B cell (primary cell): ENCODE measurements at regions not wholly inside any gene's neighbourhood (a gene's known extent, or its start where the extent isn't known, plus 50 kb on each side); places are given as distances from the start of the nearest gene placed in this dataset.
"Not testable (repeated sequence)": the region's sequence is repeated elsewhere in the genome, so short reads cannot be mapped to it uniquely, and the experiment has no call there.

ENCODE experiments used
- ATAC-seq: fragments of 200-7000 bp; cut with Tn5 transposase; one replicate; pipeline ENCODE4 v1.10.0; 2021; ENCODE audit warnings: low read depth, mild to moderate bottlenecking, moderate number of reproducible peaks, moderate library complexity
- CTCF ChIA-PET: fragments of 350-600 bp; sonication (Branson Sonifier 250); formaldehyde crosslinking; loops from one replicate; lab custom pipeline; 2021; ENCODE audit warnings: antibody characterized with exemption, inconsistent platforms; lab: Charles Lee
- POLR2A ChIA-PET: fragments of 350-600 bp; sonication (Branson Sonifier 250); formaldehyde crosslinking; loops from one replicate; lab custom pipeline; 2021; ENCODE audit warnings: antibody characterized with exemption; lab: Charles Lee
- DNase-seq: peaks from one replicate; pipeline ENCODE4 v3.0.0; 2013
- H2AFZ ChIP-seq: 2 replicates; pipeline ENCODE4 v1.6.1; 2012; ENCODE audit warnings: mild to moderate bottlenecking, low read depth, low read length; ENCODE audit not compliant: insufficient read depth, poor library complexity, severe bottlenecking
- H3K27ac ChIP-seq, 2 donors: 1 replicate in 1 of 2; 2 replicates in 1 of 2; pipeline ENCODE4 v1.5.1; 2012 to 2013; ENCODE audit warnings: low read length in 2 of 2, mild to moderate bottlenecking in 2 of 2, moderate library complexity in 1 of 2
- H3K27me3 ChIP-seq, 4 experiments: fragments of 200-600 bp in 1 of 4; sonication (generic) in 1 of 4; replicated peaks in 1 of 4; 1 replicate in 2 of 4; 2 replicates in 2 of 4; pipeline versions ENCODE4 v1.6.1 to v1.7.0; 2013 to 2016; ENCODE audit warnings: low read length in 3 of 4, mild to moderate bottlenecking in 2 of 4, mixed read lengths in 1 of 4, moderate library complexity in 1 of 4; ENCODE audit not compliant: insufficient read depth in 4 of 4, control insufficient read depth in 3 of 4; ENCODE audit errors: control extremely low read depth in 1 of 4
- H3K36me3 ChIP-seq, 2 experiments: replicated peaks in 1 of 2; 1 replicate in 1 of 2; 2 replicates in 1 of 2; pipeline versions ENCODE4 v1.6.1 to v1.7.1; 2013; ENCODE audit warnings: low read length in 1 of 2; ENCODE audit not compliant: insufficient read depth in 2 of 2, control insufficient read depth in 1 of 2; ENCODE audit errors: control extremely low read depth in 1 of 2, extremely low read depth in 1 of 2
- H3K4me1 ChIP-seq, 2 donors: fragments of 200-600 bp in 1 of 2; sonication (generic) in 1 of 2; 1 replicate in 1 of 2; 2 replicates in 1 of 2; pipeline versions ENCODE4 v1.5.1 to v1.6.1; 2013 to 2017; ENCODE audit warnings: low read length in 2 of 2; ENCODE audit not compliant: control insufficient read depth in 2 of 2, insufficient read depth in 2 of 2
- H3K4me2 ChIP-seq: replicated peaks from 2 replicates; pipeline ENCODE3; 2012; ENCODE audit warnings: mild to moderate bottlenecking, low read depth, low read length; ENCODE audit not compliant: poor library complexity, severe bottlenecking
- H3K4me3 ChIP-seq, 5 experiments: fragments of 200-600 bp in 1 of 5; sonication (generic) in 1 of 5; 1 replicate in 3 of 5; 2 replicates in 2 of 5; pipeline versions ENCODE4 v1.5.1 to v1.7.0; 2011 to 2016; ENCODE audit warnings: low read length in 4 of 5, mild to moderate bottlenecking in 4 of 5, low read depth in 2 of 5, control low read depth in 1 of 5, moderate library complexity in 1 of 5; ENCODE audit not compliant: insufficient read depth in 1 of 5; ENCODE audit errors: control extremely low read depth in 1 of 5, extremely low read depth in 1 of 5
- H3K79me2 ChIP-seq: fragments of 200-600 bp; sonication (generic); one replicate; pipeline ENCODE4 v1.6.0; 2016; ENCODE audit warnings: low read length; ENCODE audit not compliant: control insufficient read depth, insufficient read depth
- H3K9ac ChIP-seq: fragments of 200-600 bp; sonication (generic); 2 replicates; pipeline ENCODE4 v1.6.1; 2017; ENCODE audit warnings: mild to moderate bottlenecking, low read length, moderate library complexity
- H3K9me3 ChIP-seq, 3 donors: one replicate each; pipeline versions ENCODE4 v1.6.1 to v1.7.1; 2013; ENCODE audit warnings: low read length in 2 of 3; ENCODE audit not compliant: control insufficient read depth in 2 of 3, insufficient read depth in 1 of 3; ENCODE audit errors: control extremely low read depth in 1 of 3
- H4K20me1 ChIP-seq: 2 replicates; pipeline ENCODE4 v1.6.0; 2012; ENCODE audit warnings: mild to moderate bottlenecking, low read length; ENCODE audit not compliant: insufficient read depth, control insufficient read depth, poor library complexity, severe bottlenecking
- H3K27ac Mint-ChIP-seq: one replicate; pipeline ENCODE4 v1.8.0; 2021; ENCODE audit warnings: mixed read lengths
- H3K27me3 Mint-ChIP-seq: one replicate; pipeline ENCODE4 v1.8.0; 2021; ENCODE audit warnings: mixed read lengths
- H3K4me1 Mint-ChIP-seq: one replicate; pipeline ENCODE4 v1.8.0; 2021; ENCODE audit warnings: mixed read lengths
- H3K4me3 Mint-ChIP-seq: one replicate; pipeline ENCODE4 v1.8.0; 2021; ENCODE audit warnings: mixed read lengths
- H3K9me3 Mint-ChIP-seq: one replicate; pipeline ENCODE4 v1.8.0; 2022; ENCODE audit warnings: mixed read lengths; ENCODE audit not compliant: insufficient read depth
- WGBS: methylation state at CpG from one replicate; pipeline ENCODE4 v1.1.5; 2013; ENCODE audit warnings: missing lambda C conversion rate; ENCODE audit not compliant: insufficient coverage; 5-methylcytosine and 5-hydroxymethylcytosine counted together
- intact Hi-C: fragments of 100-400 bp; cut with micrococcal nuclease; formaldehyde crosslinking; loops from one replicate; pipeline ENCODE4 v1.10.0; 2022

DNA sequence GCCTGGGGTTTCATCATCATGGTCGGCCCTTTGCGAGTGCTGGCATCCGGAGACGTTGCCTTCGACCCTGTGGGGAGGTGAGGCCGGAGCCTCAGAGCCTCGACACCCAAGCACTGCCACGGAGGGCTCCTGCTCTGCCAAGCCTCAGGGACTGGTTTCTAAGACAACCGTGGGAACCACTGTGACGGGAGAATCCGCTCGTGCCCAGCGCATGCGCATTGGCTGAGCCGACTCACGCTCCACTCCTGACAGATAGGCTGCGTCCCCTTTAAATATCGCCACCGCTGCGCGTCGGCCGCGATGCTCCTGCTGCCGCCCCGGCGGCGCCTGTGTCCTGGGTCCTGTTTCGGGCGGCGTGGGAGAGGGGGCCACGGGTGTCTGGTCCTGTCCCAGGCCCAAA lies 690.6 kb upstream of the TPTE start:
- H3K79me2 ChIP-seq, H3K27me3 Mint-ChIP-seq, H3K4me3 ChIP-seq, H2AFZ ChIP-seq, H3K9ac ChIP-seq, H4K20me1 ChIP-seq, DNase-seq, H3K4me1 Mint-ChIP-seq, H3K9me3 ChIP-seq, H3K4me1 ChIP-seq, H3K4me2 ChIP-seq, H3K27me3 ChIP-seq, CTCF ChIA-PET, H3K27ac Mint-ChIP-seq, ATAC-seq, H3K9me3 Mint-ChIP-seq, H3K36me3 ChIP-seq, H3K27ac ChIP-seq, POLR2A ChIA-PET, H3K4me3 Mint-ChIP-seq, intact Hi-C loops: not testable (repeated sequence)
- whole genome bisulfite sequencing, result no CpG with 5 or more reads among the region's 32 CpGs

DNA sequence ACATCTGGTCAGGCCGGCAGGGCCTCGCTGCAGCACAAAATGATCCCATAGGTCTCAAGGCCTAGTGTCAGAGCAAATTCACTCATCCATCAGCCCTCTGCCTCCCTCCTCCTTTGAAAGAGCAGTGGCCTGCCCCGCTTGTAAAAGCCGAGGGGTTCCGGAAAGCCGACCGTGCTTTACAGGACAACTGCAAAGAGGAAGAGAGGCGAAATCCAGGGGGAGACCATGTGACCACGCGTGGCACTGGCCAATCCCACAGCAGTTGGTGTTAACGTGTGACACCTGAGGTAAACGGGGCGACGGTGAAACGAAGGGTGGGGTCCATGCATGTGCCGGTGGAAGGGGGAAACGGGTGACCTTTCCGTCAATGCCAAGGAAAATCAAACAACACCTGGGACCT lies 688.6 kb upstream of the TPTE start:
- POLR2A ChIA-PET, H3K4me2 ChIP-seq: not testable (repeated sequence)

DNA sequence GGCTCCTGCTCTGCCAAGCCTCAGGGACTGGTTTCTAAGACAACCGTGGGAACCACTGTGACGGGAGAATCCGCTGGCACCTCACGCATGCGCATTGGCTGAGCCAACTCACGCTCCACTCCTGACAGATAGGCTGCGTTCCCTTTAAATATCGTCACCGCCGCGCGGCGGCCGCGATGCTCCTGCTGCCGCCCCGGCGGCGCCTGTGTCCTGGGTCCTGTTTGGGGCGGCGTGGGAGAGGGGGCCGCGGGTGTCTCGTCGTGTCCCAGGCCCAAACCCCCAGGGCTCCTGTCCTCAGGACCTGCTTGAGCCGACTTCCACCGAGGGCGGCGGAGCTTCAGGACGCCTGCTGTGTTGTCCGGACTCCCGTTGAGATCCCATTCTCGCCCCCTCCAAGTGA lies 684.8 kb upstream of the TPTE start:
- H3K9ac ChIP-seq, H3K4me3 ChIP-seq, H4K20me1 ChIP-seq, intact Hi-C loops, H3K4me3 Mint-ChIP-seq, H3K27ac Mint-ChIP-seq, H3K4me2 ChIP-seq, POLR2A ChIA-PET, CTCF ChIA-PET, H3K36me3 ChIP-seq, H2AFZ ChIP-seq, H3K4me1 Mint-ChIP-seq, H3K27ac ChIP-seq, ATAC-seq, H3K27me3 Mint-ChIP-seq, DNase-seq, H3K9me3 Mint-ChIP-seq, H3K27me3 ChIP-seq, H3K4me1 ChIP-seq, H3K79me2 ChIP-seq: not testable (repeated sequence)
- peaks cover 0 to 24% (median 5%) of the 10 kb centered on the region in 3 donors for H3K9me3 ChIP-seq
- 85% methylated on average over 7 of the region's 33 CpGs for WGBS

More for the DNA sequence above, 688.6 kb upstream of the TPTE start:
- H3K4me1 ChIP-seq, H3K9me3 ChIP-seq, H3K9me3 Mint-ChIP-seq, H3K27ac Mint-ChIP-seq, H3K27me3 Mint-ChIP-seq, H2AFZ ChIP-seq, H3K9ac ChIP-seq, DNase-seq, H3K4me1 Mint-ChIP-seq, intact Hi-C loops, H3K27ac ChIP-seq, H3K36me3 ChIP-seq, H3K27me3 ChIP-seq, H3K4me3 Mint-ChIP-seq, H3K4me3 ChIP-seq, ATAC-seq, H3K79me2 ChIP-seq, H4K20me1 ChIP-seq, CTCF ChIA-PET: not testable (repeated sequence)
- no CpG with 5 or more reads among the region's 18 CpGs for WGBS

DNA sequence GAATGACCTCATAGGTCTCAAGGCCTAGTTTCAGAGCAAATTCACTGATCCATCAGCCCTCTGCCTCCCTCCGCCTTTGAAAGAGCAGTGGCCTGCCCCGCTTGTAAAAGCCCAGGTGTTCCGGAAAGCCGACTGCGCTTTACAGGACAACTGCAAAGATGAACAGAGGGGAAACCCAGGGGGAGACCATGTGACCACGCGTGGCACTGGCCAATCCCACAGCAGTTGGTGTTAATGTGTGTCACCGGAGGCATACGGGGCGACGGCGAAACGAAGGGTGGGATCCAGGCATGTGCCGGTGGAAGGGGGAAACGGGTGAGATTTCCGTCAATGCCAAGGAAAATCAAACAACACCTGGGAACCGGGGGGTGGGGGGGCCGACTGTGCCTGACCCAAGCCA lies 684.4 kb upstream of the TPTE start:
- DNase-seq, H3K27me3 ChIP-seq, H3K4me2 ChIP-seq, H2AFZ ChIP-seq, ATAC-seq, H3K4me1 Mint-ChIP-seq, H3K27ac ChIP-seq, H3K36me3 ChIP-seq, H3K4me1 ChIP-seq, intact Hi-C loops, H3K27ac Mint-ChIP-seq, H3K4me3 Mint-ChIP-seq, H3K79me2 ChIP-seq, CTCF ChIA-PET, H3K9me3 Mint-ChIP-seq, H3K27me3 Mint-ChIP-seq, H3K4me3 ChIP-seq, H4K20me1 ChIP-seq, H3K9ac ChIP-seq, POLR2A ChIA-PET: not testable (repeated sequence)
- peaks cover 0 to 24% (median 5%) of the 10 kb centered on the region in 3 donors for H3K9me3 ChIP-seq
- 97% methylated on average over 5 of the region's 18 CpGs for WGBS
